Activated T-helper 17 cell treated with anti-CD3 and anti-CD28 coated beads, Interleukin-2, amount 50 U/mL, for 72 hours (primary cell): ENCODE measurements at regions not wholly inside any gene's neighbourhood (a gene's known extent, or its start where the extent isn't known, plus 50 kb on each side); places are given as distances from the start of the nearest gene placed in this dataset.

Experiments used
- ATAC-seq: fragments of 150-1000 bp; cut with Tn5 transposase; replicated peaks from 2 replicates; pipeline ENCODE4 v1.10.0; 2021; ENCODE audit warnings: mild to moderate bottlenecking, moderate library complexity
- H3K27ac Mint-ChIP-seq: one replicate; pipeline ENCODE4 v1.8.0; 2022; ENCODE audit warnings: mixed read lengths
- H3K27me3 Mint-ChIP-seq: one replicate; pipeline ENCODE4 v1.8.0; 2022; ENCODE audit warnings: mixed read lengths
- H3K36me3 Mint-ChIP-seq: one replicate; pipeline ENCODE4 v1.8.0; 2022; ENCODE audit warnings: low read depth, mild to moderate bottlenecking, mixed read lengths
- H3K4me1 Mint-ChIP-seq: one replicate; pipeline ENCODE4 v1.8.0; 2022; ENCODE audit warnings: mixed read lengths
- H3K4me3 Mint-ChIP-seq: one replicate; pipeline ENCODE4 v1.8.0; 2022; ENCODE audit warnings: mild to moderate bottlenecking, mixed read lengths
- H3K9me3 Mint-ChIP-seq: one replicate; pipeline ENCODE4 v1.8.0; 2022; ENCODE audit warnings: mixed read lengths

GRCh38 chr2:122816803-122817202 lies 1061.4 kb downstream of the TSN start:
- no peak overlapping the region for H3K27ac Mint-ChIP-seq
- no peaks in the 10 kb centered on the region for H3K27me3 Mint-ChIP-seq
- no peak for ATAC-seq
- H3K4me1 Mint-ChIP-seq = no peaks in the 10 kb centered on the region
- no peaks in the 10 kb centered on the region for H3K36me3 Mint-ChIP-seq
- H3K9me3 Mint-ChIP-seq = peaks cover 17% of the 10 kb centered on the region
- no peak overlapping the region for H3K4me3 Mint-ChIP-seq

DNA sequence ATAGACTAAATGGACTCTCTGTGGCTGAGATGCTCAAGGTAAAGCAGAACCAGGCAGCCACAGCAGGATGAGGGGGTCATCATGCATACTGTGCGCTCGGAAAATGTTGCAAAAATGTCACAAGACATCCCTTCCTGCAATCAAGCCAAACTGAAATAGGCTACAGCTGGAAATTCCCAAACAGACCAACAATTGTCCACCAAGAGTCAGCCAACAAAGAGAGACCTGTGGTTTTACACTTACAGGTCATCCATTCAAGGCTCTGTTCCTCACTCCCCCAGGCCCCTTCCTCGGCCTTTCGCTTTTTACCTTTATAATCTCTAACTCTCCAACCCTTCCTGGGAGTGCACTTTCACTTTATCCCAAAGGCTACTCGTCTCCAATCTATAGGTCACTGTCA lies 1066.9 kb downstream of the TSN start:
- Mint-ChIP-seq H3K36me3 (no peaks in the 10 kb centered on the region), H3K27ac (no peak overlapping the region), H3K4me1 (no peaks in the 10 kb centered on the region), H3K9me3 (peaks cover 17% of the 10 kb centered on the region), H3K27me3 (no peaks in the 10 kb centered on the region), H3K4me3 (no peak overlapping the region)
- no peak for ATAC-seq

GRCh38 chr2:122830157-122830556 lies 1074.7 kb downstream of the TSN start:
- Mint-ChIP-seq H3K4me3 (no peak overlapping the region), H3K27me3 (no peaks in the 10 kb centered on the region), H3K4me1 (no peaks in the 10 kb centered on the region), H3K9me3 (peaks cover 18% of the 10 kb centered on the region), H3K27ac (no peak overlapping the region), H3K36me3 (no peaks in the 10 kb centered on the region)
- no peak for ATAC-seq

DNA sequence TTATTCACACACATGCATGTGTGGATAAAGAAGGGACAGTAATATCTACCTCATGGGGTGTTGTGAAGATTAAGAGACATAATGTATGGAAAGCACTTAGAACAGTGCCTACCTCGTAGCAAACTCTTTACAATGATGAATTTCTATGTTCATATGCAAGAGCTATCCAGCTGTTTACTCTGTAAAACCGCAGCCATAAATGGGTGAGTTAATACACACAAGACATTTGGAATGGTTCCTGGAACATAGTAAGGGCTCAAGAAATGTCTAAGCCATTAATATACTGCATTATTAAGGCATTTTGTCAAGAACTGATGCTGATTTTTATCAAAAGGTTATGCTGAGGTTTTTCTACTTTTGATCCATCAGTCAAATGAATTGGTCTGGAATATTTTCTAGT lies 1076.2 kb downstream of the TSN start:
- H3K36me3 Mint-ChIP-seq = no peaks in the 10 kb centered on the region
- H3K9me3 Mint-ChIP-seq = peaks cover 18% of the 10 kb centered on the region
- H3K27ac Mint-ChIP-seq = no peak overlapping the region
- H3K4me3 Mint-ChIP-seq = no peak overlapping the region
- no peak for ATAC-seq
- no peaks in the 10 kb centered on the region for H3K27me3 Mint-ChIP-seq
- H3K4me1 Mint-ChIP-seq = no peaks in the 10 kb centered on the region

DNA sequence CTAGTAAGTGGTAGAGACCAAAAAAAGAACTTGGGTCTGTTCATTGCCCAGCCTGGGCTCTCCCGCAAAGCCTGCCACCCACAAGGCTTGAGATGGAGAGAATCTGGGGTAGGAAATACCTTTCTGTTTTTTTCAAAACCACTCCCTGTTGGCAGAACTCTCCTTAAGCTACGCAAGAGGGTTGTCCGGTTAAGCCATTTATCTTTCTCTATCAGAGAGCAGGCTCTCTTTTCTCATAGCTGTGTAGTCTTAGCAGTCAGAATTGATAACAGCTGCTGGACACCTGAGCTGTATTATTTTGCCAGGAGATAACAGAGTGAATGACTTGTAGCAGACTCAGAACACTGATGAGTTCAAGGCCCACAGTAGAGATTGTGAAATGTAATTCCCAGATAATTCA lies 1088.1 kb downstream of the TSN start:
- no peak overlapping the region for H3K4me3 Mint-ChIP-seq
- H3K36me3 Mint-ChIP-seq = no peaks in the 10 kb centered on the region
- no peaks in the 10 kb centered on the region for H3K4me1 Mint-ChIP-seq
- no peak for ATAC-seq
- no peaks in the 10 kb centered on the region for H3K27me3 Mint-ChIP-seq
- H3K9me3 Mint-ChIP-seq = peaks cover 6% of the 10 kb centered on the region
- no peak overlapping the region for H3K27ac Mint-ChIP-seq

DNA sequence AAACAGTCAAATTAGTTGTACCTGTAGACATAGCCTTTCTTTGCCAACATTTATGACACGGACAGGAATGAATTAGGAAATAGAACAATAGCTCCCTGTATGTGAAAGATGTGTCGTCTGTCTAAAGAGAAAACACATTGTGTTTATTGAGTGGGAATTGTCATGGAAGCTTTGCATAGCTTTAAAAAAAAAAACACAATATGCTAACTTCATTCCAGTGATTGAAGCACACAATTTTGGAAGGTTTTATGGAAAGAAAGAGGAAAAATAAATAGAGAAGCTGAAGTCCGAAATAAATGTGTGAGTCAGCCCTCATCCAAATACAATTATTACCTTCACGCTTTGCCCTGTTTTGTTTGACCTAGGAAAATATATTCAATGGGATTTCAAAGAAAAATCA lies 1095.7 kb downstream of the TSN start:
- Mint-ChIP-seq H3K27me3 (no peaks in the 10 kb centered on the region), H3K9me3 (peaks cover 14% of the 10 kb centered on the region), H3K4me1 (no peaks in the 10 kb centered on the region), H3K27ac (no peak overlapping the region), H3K4me3 (no peak overlapping the region), H3K36me3 (no peaks in the 10 kb centered on the region)
- no peak for ATAC-seq

DNA sequence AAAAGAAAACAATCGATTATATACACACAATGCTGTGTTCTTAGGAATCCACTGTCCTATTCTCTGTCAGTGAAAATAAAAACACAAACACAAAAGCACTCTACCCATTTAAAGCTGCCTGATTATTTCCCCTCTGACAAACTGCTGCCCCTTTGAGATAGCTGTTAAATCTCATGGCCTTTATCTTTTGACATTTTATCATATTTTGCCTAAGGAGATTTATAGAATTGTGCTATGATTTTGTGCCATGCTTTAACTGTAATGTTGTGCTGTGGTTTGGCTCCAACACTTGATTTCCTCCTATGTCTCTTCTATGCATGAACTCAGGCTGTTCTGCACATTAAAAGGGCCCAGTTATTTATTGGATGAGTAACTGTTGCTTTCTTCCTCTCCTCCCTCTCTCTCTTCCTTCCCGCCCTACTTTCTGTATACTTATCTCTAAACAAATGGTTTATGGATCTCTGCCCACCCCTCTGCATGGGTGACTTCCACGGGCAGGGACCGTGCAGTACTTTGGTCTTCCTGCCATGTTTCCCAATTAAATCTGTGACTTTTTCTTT lies 1096.6 kb downstream of the TSN start:
- H3K27ac Mint-ChIP-seq = no peak overlapping the region
- no peak for ATAC-seq
- H3K36me3 Mint-ChIP-seq = no peaks in the 10 kb centered on the region
- peaks cover 14% of the 10 kb centered on the region for H3K9me3 Mint-ChIP-seq
- no peak overlapping the region for H3K4me3 Mint-ChIP-seq
- no peaks in the 10 kb centered on the region for H3K27me3 Mint-ChIP-seq
- no peaks in the 10 kb centered on the region for H3K4me1 Mint-ChIP-seq

DNA sequence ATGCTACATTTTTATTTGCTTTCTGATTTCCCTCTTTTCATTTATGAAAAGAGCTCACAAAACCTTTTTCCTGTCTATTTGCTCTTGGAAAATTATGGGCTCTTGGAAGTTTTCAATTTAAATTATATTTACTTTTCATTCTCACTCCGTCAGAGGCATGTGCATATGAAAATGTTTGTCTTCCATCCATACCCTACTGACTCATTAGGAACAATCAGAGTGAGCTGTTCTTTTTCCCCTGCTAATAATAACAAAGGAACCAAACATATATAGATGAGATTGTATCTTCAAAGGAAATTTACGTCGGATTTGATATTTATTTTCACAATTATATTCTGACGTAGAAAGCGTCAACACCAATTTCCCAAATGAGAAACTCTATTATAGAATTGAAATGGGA lies 1101.2 kb downstream of the TSN start:
- ATAC-seq = no peak
- H3K4me3 Mint-ChIP-seq = no peak overlapping the region

DNA sequence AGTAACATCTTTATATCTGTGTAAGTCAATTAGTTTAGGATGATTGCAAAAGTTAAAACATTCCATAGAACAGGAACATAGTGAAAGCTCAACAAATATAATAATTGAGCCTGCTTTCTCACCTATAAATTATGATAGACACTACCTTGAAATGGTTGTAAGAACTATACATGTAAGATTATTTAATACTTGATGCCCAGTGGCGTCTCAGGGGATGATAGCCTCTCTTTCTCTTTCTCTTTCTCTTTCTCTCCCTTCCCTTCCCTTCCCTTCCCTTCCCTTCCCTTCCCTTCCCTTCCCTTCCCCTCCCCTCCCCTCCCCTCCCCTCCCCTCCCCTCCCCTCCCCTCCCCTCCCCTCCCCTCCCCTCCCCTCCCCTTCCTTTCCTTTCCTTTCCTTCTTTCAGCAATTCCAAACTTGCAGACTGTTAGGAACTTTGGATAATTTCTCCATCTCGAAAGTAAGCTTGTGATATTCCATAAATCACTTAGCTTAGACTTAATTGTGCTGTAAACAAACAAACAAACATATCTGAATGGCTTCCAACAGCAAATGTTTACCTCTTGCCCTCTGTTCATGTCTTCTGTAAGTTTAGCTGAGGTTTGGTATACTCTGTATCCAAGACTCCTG lies 1102.7 kb downstream of the TSN start:
- Mint-ChIP-seq H3K27ac (no peak overlapping the region), H3K27me3 (no peaks in the 10 kb centered on the region), H3K36me3 (no peaks in the 10 kb centered on the region)

More for the DNA sequence above, 1101.2 kb downstream of the TSN start:
- peaks cover 16% of the 10 kb centered on the region for H3K9me3 Mint-ChIP-seq
- no peak overlapping the region for H3K27ac Mint-ChIP-seq
- H3K27me3 Mint-ChIP-seq = no peaks in the 10 kb centered on the region
- H3K36me3 Mint-ChIP-seq = no peaks in the 10 kb centered on the region
- no peaks in the 10 kb centered on the region for H3K4me1 Mint-ChIP-seq

DNA sequence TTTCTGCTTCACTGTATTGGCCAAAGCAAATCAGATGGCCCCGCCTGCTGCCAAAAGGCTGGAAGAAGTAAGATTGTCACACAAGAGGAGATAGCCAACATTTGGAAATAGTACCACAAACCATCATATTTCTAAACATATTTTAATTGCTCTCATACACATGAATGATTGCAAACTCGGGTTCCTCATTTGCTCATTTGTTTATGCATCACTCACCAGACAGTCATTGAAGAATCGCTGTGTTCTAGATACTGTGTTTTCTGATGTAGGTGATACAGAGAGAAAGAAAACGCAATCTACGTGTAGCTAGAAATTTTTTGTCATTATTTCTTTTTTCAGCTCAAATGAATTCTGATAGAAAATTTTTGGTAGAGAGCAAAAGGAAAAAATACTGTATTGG lies 1103.4 kb downstream of the TSN start:
- no peaks in the 10 kb centered on the region for H3K4me1 Mint-ChIP-seq
- H3K36me3 Mint-ChIP-seq = no peaks in the 10 kb centered on the region
- H3K27me3 Mint-ChIP-seq = no peaks in the 10 kb centered on the region
- no peak overlapping the region for H3K27ac Mint-ChIP-seq
- H3K4me3 Mint-ChIP-seq = no peak overlapping the region
- peaks cover 12% of the 10 kb centered on the region for H3K9me3 Mint-ChIP-seq
- ATAC-seq = no peak

More for the DNA sequence above, 1102.7 kb downstream of the TSN start:
- no peak for ATAC-seq
- Mint-ChIP-seq H3K9me3 (peaks cover 13% of the 10 kb centered on the region), H3K4me1 (no peaks in the 10 kb centered on the region), H3K4me3 (no peak overlapping the region)

- no peak overlapping the region for H3K27ac Mint-ChIP-seq
- H3K27me3 Mint-ChIP-seq = no peaks in the 10 kb centered on the region
- no peak overlapping the region for H3K4me3 Mint-ChIP-seq
- ATAC-seq = no peak
- no peaks in the 10 kb centered on the region for H3K4me1 Mint-ChIP-seq
- H3K36me3 Mint-ChIP-seq = no peaks in the 10 kb centered on the region
- H3K9me3 Mint-ChIP-seq = peaks cover 12% of the 10 kb centered on the region
Observed at GRCh38 chr2:122859260-122859659, 1103.8 kb downstream of the TSN start.

- no peaks in the 10 kb centered on the region for H3K27me3 Mint-ChIP-seq
- no peak overlapping the region for H3K27ac Mint-ChIP-seq
- no peak overlapping the region for H3K4me3 Mint-ChIP-seq
- no peaks in the 10 kb centered on the region for H3K36me3 Mint-ChIP-seq
- peaks cover 18% of the 10 kb centered on the region for H3K9me3 Mint-ChIP-seq
- ATAC-seq = no peak
- no peaks in the 10 kb centered on the region for H3K4me1 Mint-ChIP-seq
Observed at GRCh38 chr2:122863532-122863931, 1108.1 kb downstream of the TSN start.

DNA sequence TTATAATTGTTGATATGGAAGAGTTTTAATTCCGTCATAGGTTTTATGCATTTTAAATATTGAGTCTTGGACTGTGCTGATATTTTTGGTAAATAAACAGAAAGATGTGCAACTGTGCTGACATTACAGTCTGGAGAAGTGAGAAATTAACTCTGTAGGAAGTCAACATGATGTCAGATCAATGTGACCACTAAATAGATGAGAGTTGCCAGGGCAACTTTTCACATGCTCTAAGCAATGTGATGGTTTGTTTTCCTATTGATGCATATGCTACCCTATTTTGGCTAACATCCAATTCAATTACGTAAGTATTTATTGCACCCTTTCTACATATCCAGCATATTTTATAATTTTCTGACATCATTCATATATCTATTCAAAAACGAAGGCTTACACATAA lies 1109.3 kb downstream of the TSN start:
- Mint-ChIP-seq H3K4me1 (no peaks in the 10 kb centered on the region), H3K36me3 (no peaks in the 10 kb centered on the region), H3K4me3 (no peak overlapping the region), H3K27ac (no peak overlapping the region), H3K9me3 (peaks cover 12% of the 10 kb centered on the region), H3K27me3 (no peaks in the 10 kb centered on the region)
- ATAC-seq = no peak

DNA sequence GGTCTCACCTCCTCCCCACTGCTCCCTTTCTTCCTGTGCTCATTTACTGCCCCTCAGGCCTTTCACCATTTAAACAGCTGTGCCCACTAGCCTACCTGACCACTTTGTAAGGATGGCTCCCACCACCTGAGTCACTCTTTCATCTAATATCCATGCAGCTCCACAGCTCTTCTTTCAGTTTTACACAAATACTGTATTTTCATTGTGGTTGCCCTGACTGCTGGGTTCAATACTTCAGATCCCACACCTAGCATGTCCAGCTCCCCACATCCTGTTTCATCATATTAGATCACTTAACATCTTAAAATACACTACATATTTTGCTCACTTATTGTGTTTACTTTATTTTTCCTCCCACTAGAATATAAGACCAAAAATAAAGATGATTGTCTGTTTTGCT lies 1110.6 kb downstream of the TSN start:
- Mint-ChIP-seq H3K4me3 (no peak overlapping the region), H3K27me3 (no peaks in the 10 kb centered on the region), H3K36me3 (no peaks in the 10 kb centered on the region), H3K4me1 (no peaks in the 10 kb centered on the region), H3K27ac (no peak overlapping the region), H3K9me3 (peaks cover 12% of the 10 kb centered on the region)
- ATAC-seq = no peak

- H3K4me3 Mint-ChIP-seq = no peak overlapping the region
- H3K27me3 Mint-ChIP-seq = no peaks in the 10 kb centered on the region
- no peaks in the 10 kb centered on the region for H3K4me1 Mint-ChIP-seq
- peaks cover 12% of the 10 kb centered on the region for H3K9me3 Mint-ChIP-seq
- H3K27ac Mint-ChIP-seq = no peak overlapping the region
- no peak for ATAC-seq
- no peaks in the 10 kb centered on the region for H3K36me3 Mint-ChIP-seq
Observed at GRCh38 chr2:122867941-122868340, 1112.5 kb downstream of the TSN start.
